Endodermal cell (in vitro differentiated cells): ENCODE measurements at regions not wholly inside any gene's neighbourhood (a gene's known extent, or its start where the extent isn't known, plus 50 kb on each side); places are given as distances from the start of the nearest gene placed in this dataset.
"Not testable (repeated sequence)": the region's sequence is repeated elsewhere in the genome, so short reads cannot be mapped to it uniquely, and the experiment has no call there.

ENCODE experiments used
- DNase-seq: peaks from one replicate; pipeline ENCODE4 v3.0.0-alpha.2; 2017
- H3K27ac ChIP-seq: 2 replicates; pipeline ENCODE4 v1.5.1; 2013; ENCODE audit warnings: mild to moderate bottlenecking, low read depth, low read length, moderate library complexity
- H3K27me3 ChIP-seq: 2 replicates; pipeline ENCODE4 v1.6.1; 2013; ENCODE audit warnings: mild to moderate bottlenecking, low read length, moderate library complexity; ENCODE audit not compliant: insufficient read depth, control insufficient read depth, poor library complexity, severe bottlenecking
- H3K36me3 ChIP-seq: 2 replicates; pipeline ENCODE4 v1.7.0; 2013; ENCODE audit warnings: mild to moderate bottlenecking, low read length, moderate library complexity; ENCODE audit not compliant: control insufficient read depth, insufficient read depth
- H3K4me1 ChIP-seq: one replicate; pipeline ENCODE4 v1.7.0; 2013; ENCODE audit warnings: low read length; ENCODE audit not compliant: control insufficient read depth, insufficient read depth
- H3K4me3 ChIP-seq: 2 replicates; pipeline ENCODE4 v1.5.1; 2013; ENCODE audit warnings: mild to moderate bottlenecking, low read length, moderate library complexity
- H3K9ac ChIP-seq: 2 replicates; pipeline ENCODE4 v1.6.1; 2013; ENCODE audit warnings: mild to moderate bottlenecking, low read length, moderate library complexity; ENCODE audit not compliant: poor library complexity, severe bottlenecking; ENCODE audit errors: extremely low read depth
- H3K9me3 ChIP-seq: 2 replicates; pipeline ENCODE4 v1.6.1; 2013; ENCODE audit warnings: mild to moderate bottlenecking, low read length, moderate library complexity; ENCODE audit not compliant: control insufficient read depth
- H3K27ac Mint-ChIP-seq: 2 replicates; pipeline ENCODE4 v1.8.0; 2020; ENCODE audit warnings: mixed read lengths
- H3K27me3 Mint-ChIP-seq: 2 replicates; pipeline ENCODE4 v1.8.0; 2021; ENCODE audit warnings: mild to moderate bottlenecking, mixed read lengths; ENCODE audit not compliant: insufficient read depth
- H3K36me3 Mint-ChIP-seq: 2 replicates; pipeline ENCODE4 v1.8.0; 2020; ENCODE audit warnings: low read depth, mixed read lengths
- H3K4me1 Mint-ChIP-seq: 2 replicates; pipeline ENCODE4 v1.8.0; 2020; ENCODE audit warnings: mixed read lengths
- H3K4me3 Mint-ChIP-seq: 2 replicates; pipeline ENCODE4 v1.8.0; 2020; ENCODE audit warnings: mild to moderate bottlenecking, moderate library complexity, mixed read lengths
- H3K9me3 Mint-ChIP-seq: 2 replicates; pipeline ENCODE4 v1.8.0; 2020; ENCODE audit warnings: mild to moderate bottlenecking, mixed read lengths
- WGBS, 2 experiments: methylation state at CpG; one replicate each; pipeline versions ENCODE4 v1.1.5 to v1.1.7; 2013; ENCODE audit warnings: missing lambda C conversion rate in 2 of 2, mixed read lengths in 1 of 2; ENCODE audit not compliant: insufficient coverage in 1 of 2, insufficient read length in 1 of 2; 5-methylcytosine and 5-hydroxymethylcytosine counted together
- TF ChIP-seq, protein P1 (sequence below): fragments of 200-600 bp; sonication (generic); conservative IDR thresholded peaks from 2 replicates; pipeline ENCODE4 v1.5.0; 2021; ENCODE audit warnings: antibody characterized with exemption, mild to moderate bottlenecking

DNA sequence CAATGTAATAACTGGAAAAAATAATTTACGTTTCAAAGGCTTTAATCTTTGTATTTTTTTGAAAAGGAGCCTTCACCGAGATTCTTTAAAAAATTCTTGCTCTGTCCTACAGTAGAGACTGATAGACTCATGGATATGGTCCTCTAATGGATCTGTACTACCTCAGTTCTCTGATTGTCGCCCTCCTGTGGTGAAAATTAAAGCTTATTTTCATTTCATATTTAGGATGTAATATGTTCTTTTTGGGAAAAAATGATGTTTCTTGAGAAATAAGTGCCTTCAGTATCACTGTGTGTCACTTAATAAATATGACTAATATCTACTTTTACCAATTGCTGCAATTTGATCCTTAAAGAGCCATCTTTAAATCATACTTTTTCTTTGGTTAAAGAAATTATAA, 4593.3 kb upstream of the OR11H1 start:
- H3K4me3 Mint-ChIP-seq, H3K4me1 ChIP-seq, H3K4me1 Mint-ChIP-seq, H3K27ac ChIP-seq, H3K36me3 Mint-ChIP-seq, H3K27ac Mint-ChIP-seq, DNase-seq, H3K4me3 ChIP-seq, H3K27me3 ChIP-seq, H3K9ac ChIP-seq, H3K27me3 Mint-ChIP-seq, H3K36me3 ChIP-seq: not testable (repeated sequence)
- H3K9me3 Mint-ChIP-seq, result peaks cover 90% of the 10 kb centered on the region
- H3K9me3 ChIP-seq, result peaks cover 54% of the 10 kb centered on the region
- WGBS, 2 experiments, result 50 to 56% methylated on average over 2 to 3 of the region's 3 CpGs

DNA sequence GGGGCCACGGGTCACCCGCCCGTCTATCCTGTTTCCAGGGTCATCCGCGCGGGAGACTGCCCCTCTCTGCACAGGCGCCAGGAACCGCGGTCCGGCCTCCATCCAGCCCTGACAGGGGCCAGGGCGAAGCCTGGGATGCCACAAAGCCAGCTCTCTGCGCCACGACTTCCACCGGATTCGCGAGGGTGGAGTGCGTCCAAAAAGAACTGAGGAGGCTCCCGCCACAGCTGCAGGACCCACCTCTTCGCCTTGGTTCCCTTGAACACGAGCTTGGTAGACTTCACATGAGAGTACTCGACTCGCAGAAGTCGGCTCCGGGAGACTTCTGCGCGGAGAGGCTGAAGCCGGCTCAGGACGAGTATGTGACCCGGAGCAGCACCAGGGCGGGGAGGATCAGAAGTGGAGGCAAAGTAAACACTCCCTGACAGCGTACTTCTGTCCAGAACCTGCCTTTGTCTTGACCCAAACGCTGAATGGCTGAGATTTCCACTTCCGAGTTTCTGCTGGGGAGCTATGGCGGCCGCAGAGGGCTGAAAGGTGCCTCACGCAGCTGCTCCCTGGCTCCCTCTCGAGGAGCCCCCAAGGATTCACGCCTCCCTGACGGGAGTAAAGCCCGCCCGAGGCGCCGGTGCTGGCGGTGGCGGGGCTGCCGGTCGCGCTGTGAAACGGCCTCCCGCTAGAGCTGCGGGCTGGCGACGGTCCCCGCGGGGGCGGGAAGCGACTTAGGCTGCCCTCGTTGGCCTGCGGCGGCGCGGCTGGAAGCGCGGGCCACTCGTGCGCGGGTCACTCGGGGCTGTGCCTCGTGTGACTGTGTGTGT, 4566.7 kb upstream of the OR11H1 start:
- H3K4me1 ChIP-seq, result no peaks in the 10 kb centered on the region
- H3K4me3 ChIP-seq, result no peak overlapping the region
- Mint-ChIP-seq H3K4me3 (no peak overlapping the region), H3K27me3 (no peaks in the 10 kb centered on the region), H3K27ac (no peak overlapping the region), H3K4me1 (no peaks in the 10 kb centered on the region), H3K9me3 (peaks cover 90% of the 10 kb centered on the region), H3K36me3 (peaks cover 3% of the 10 kb centered on the region)
- TF ChIP-seq, protein P1, sequence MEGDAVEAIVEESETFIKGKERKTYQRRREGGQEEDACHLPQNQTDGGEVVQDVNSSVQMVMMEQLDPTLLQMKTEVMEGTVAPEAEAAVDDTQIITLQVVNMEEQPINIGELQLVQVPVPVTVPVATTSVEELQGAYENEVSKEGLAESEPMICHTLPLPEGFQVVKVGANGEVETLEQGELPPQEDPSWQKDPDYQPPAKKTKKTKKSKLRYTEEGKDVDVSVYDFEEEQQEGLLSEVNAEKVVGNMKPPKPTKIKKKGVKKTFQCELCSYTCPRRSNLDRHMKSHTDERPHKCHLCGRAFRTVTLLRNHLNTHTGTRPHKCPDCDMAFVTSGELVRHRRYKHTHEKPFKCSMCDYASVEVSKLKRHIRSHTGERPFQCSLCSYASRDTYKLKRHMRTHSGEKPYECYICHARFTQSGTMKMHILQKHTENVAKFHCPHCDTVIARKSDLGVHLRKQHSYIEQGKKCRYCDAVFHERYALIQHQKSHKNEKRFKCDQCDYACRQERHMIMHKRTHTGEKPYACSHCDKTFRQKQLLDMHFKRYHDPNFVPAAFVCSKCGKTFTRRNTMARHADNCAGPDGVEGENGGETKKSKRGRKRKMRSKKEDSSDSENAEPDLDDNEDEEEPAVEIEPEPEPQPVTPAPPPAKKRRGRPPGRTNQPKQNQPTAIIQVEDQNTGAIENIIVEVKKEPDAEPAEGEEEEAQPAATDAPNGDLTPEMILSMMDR, result no peak
- 88 to 90% methylated on average over 55 to 69 of the region's 69 CpGs for WGBS, 2 experiments
- no peaks in the 10 kb centered on the region for H3K36me3 ChIP-seq
- no peaks in the 10 kb centered on the region for H3K27me3 ChIP-seq
- DNase-seq, result no peak
- no peak overlapping the region for H3K27ac ChIP-seq
- peaks cover 54% of the 10 kb centered on the region for H3K9me3 ChIP-seq
- H3K9ac ChIP-seq, result no peak overlapping the region

DNA sequence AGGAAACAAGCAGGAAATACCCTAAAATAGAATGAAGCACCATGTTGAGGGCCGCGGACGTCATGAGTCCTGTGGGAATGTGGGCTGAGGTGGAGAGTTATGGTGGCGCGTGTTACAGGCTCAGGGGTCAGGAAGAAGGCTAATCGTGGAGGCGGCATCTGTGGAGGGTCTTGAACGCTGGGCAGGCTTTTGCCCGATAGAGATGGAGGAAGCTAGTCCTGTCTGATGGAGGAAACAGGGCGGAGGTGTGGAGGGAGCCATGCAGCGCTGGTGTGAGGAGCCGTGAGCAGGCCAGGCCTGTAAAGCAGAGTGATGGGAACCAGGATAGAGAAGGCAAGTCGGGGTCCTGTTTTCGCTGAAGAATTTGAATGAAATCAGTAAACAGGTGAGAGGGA, 4566.1 kb upstream of the OR11H1 start:
- not testable (repeated sequence) for H3K36me3 ChIP-seq, DNase-seq, H3K4me1 Mint-ChIP-seq, H3K9ac ChIP-seq, H3K27ac Mint-ChIP-seq, H3K4me1 ChIP-seq, H3K4me3 ChIP-seq, H3K27me3 Mint-ChIP-seq, H3K27me3 ChIP-seq, H3K36me3 Mint-ChIP-seq, H3K27ac ChIP-seq, H3K4me3 Mint-ChIP-seq
- peaks cover 52% of the 10 kb centered on the region for H3K9me3 ChIP-seq
- WGBS, 2 experiments, result 86 to 88% methylated on average over 12 to 14 of the region's 14 CpGs
- peaks cover 86% of the 10 kb centered on the region for H3K9me3 Mint-ChIP-seq
